ENCODE measurements at regions not wholly inside any gene's neighbourhood (a gene's known extent, or its start where the extent isn't known, plus 50 kb on each side); places are given as distances from the start of the nearest gene placed in this dataset.

DNA sequence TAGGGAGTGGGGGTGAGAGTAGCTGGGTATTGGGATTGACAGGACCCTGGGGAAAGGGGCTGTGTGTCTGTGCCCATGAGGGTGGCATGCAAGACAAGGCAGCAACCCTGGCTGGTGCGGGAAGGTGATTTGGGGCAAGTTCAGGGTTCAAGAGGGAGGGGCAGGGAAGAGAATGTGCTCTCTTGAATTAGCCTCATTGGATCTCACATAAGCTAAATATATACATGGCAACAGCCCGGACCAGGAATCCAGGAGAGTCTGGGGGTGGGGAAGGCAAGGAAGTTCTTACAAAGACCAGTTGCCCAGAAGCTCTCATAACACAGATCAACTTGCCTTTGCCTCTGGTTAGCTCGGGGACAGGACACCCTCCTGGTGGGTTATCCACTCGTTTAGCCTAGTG, 73.3 kb downstream of the IRX3 start:
- TF ChIP-seq, protein P1, sequence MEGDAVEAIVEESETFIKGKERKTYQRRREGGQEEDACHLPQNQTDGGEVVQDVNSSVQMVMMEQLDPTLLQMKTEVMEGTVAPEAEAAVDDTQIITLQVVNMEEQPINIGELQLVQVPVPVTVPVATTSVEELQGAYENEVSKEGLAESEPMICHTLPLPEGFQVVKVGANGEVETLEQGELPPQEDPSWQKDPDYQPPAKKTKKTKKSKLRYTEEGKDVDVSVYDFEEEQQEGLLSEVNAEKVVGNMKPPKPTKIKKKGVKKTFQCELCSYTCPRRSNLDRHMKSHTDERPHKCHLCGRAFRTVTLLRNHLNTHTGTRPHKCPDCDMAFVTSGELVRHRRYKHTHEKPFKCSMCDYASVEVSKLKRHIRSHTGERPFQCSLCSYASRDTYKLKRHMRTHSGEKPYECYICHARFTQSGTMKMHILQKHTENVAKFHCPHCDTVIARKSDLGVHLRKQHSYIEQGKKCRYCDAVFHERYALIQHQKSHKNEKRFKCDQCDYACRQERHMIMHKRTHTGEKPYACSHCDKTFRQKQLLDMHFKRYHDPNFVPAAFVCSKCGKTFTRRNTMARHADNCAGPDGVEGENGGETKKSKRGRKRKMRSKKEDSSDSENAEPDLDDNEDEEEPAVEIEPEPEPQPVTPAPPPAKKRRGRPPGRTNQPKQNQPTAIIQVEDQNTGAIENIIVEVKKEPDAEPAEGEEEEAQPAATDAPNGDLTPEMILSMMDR (IDR thresholded peaks at IDR 0.05), result no peak
- no peak for TF ChIP-seq POLR2AphosphoS5 (IDR thresholded peaks at IDR 0.05; ENCODE audit: insufficient read depth in 1 of 2, low read depth in 1 of 2)
